Effector memory CD4-positive, alpha-beta T cell (primary cell): ENCODE measurements at regions not wholly inside any gene's neighbourhood (a gene's known extent, or its start where the extent isn't known, plus 50 kb on each side); places are given as distances from the start of the nearest gene placed in this dataset.

Experiments used
- DNase-seq, 3 donors: peaks; one replicate each; pipeline ENCODE4 v3.0.0-alpha.2; 2020
- H3K27ac ChIP-seq: 2 replicates; pipeline ENCODE4 v1.7.0; 2013; ENCODE audit warnings: mild to moderate bottlenecking, low read length, moderate library complexity; ENCODE audit not compliant: insufficient read depth, poor library complexity, severe bottlenecking
- H3K27me3 ChIP-seq: replicated peaks from 2 replicates; pipeline ENCODE4 v1.7.0; 2013; ENCODE audit warnings: mild to moderate bottlenecking, low read length; ENCODE audit not compliant: insufficient read depth, control insufficient read depth, poor library complexity, severe bottlenecking
- H3K36me3 ChIP-seq: 2 replicates; pipeline ENCODE4 v1.7.0; 2013; ENCODE audit warnings: mild to moderate bottlenecking, low read length, moderate library complexity; ENCODE audit not compliant: control insufficient read depth, insufficient read depth
- H3K4me1 ChIP-seq: 2 replicates; pipeline ENCODE4 v1.7.0; 2013; ENCODE audit warnings: low read length, mild to moderate bottlenecking; ENCODE audit not compliant: control insufficient read depth, insufficient read depth, poor library complexity, severe bottlenecking
- H3K4me3 ChIP-seq: 2 replicates; pipeline ENCODE4 v1.7.0; 2013; ENCODE audit warnings: low read length, low read depth, mild to moderate bottlenecking; ENCODE audit not compliant: insufficient read depth, poor library complexity, severe bottlenecking
- H3K9me3 ChIP-seq: 2 replicates; pipeline ENCODE4 v1.7.0; 2013; ENCODE audit warnings: mild to moderate bottlenecking, low read length, moderate library complexity; ENCODE audit not compliant: control insufficient read depth

GRCh38 chr1:209100460-209100859 lies 483.1 kb upstream of the CAMK1G start:
- no peak for DNase-seq
- no peaks in the 10 kb centered on the region for H3K9me3 ChIP-seq
- H3K36me3 ChIP-seq = no peaks in the 10 kb centered on the region
- no peak overlapping the region for H3K4me3 ChIP-seq
- H3K27ac ChIP-seq = no peak overlapping the region
- no peaks in the 10 kb centered on the region for H3K27me3 ChIP-seq
- no peaks in the 10 kb centered on the region for H3K4me1 ChIP-seq

GRCh38 chr1:209101106-209101505 lies 482.4 kb upstream of the CAMK1G start:
- H3K4me1 ChIP-seq = no peaks in the 10 kb centered on the region
- H3K27me3 ChIP-seq = no peaks in the 10 kb centered on the region
- H3K27ac ChIP-seq = no peak overlapping the region
- H3K4me3 ChIP-seq = no peak overlapping the region
- H3K36me3 ChIP-seq = no peaks in the 10 kb centered on the region
- no peak for DNase-seq
- H3K9me3 ChIP-seq = no peaks in the 10 kb centered on the region

- H3K27ac ChIP-seq = no peak overlapping the region
- H3K36me3 ChIP-seq = no peaks in the 10 kb centered on the region
- no peak overlapping the region for H3K4me3 ChIP-seq
- H3K9me3 ChIP-seq = no peaks in the 10 kb centered on the region
- no peaks in the 10 kb centered on the region for H3K4me1 ChIP-seq
- DNase-seq = no peak
- H3K27me3 ChIP-seq = no peaks in the 10 kb centered on the region
These were observed 481.4 kb upstream of the CAMK1G start for GRCh38 chr1:209102120-209102519.

GRCh38 chr1:209102531-209102930 lies 481.0 kb upstream of the CAMK1G start:
- H3K4me3 ChIP-seq = no peak overlapping the region
- DNase-seq = no peak
- H3K27me3 ChIP-seq = no peaks in the 10 kb centered on the region
- no peak overlapping the region for H3K27ac ChIP-seq
- H3K9me3 ChIP-seq = no peaks in the 10 kb centered on the region
- no peaks in the 10 kb centered on the region for H3K4me1 ChIP-seq
- H3K36me3 ChIP-seq = no peaks in the 10 kb centered on the region

GRCh38 chr1:209103092-209103491 lies 480.4 kb upstream of the CAMK1G start:
- no peak for DNase-seq

GRCh38 chr1:209104646-209105045 lies 478.9 kb upstream of the CAMK1G start:
- no peaks in the 10 kb centered on the region for H3K9me3 ChIP-seq
- H3K27me3 ChIP-seq = no peaks in the 10 kb centered on the region
- no peak for DNase-seq
- no peak overlapping the region for H3K27ac ChIP-seq
- H3K4me1 ChIP-seq = no peaks in the 10 kb centered on the region
- no peak overlapping the region for H3K4me3 ChIP-seq
- no peaks in the 10 kb centered on the region for H3K36me3 ChIP-seq

More at GRCh38 chr1:209103092-209103491, 480.4 kb upstream of the CAMK1G start:
- Histone ChIP-seq H3K27ac (no peak overlapping the region), H3K27me3 (no peaks in the 10 kb centered on the region), H3K9me3 (no peaks in the 10 kb centered on the region), H3K4me1 (no peaks in the 10 kb centered on the region), H3K4me3 (no peak overlapping the region), H3K36me3 (no peaks in the 10 kb centered on the region)

GRCh38 chr1:209105701-209106100 lies 477.8 kb upstream of the CAMK1G start:
- Histone ChIP-seq H3K36me3 (no peaks in the 10 kb centered on the region), H3K27ac (no peak overlapping the region), H3K4me1 (no peaks in the 10 kb centered on the region), H3K9me3 (no peaks in the 10 kb centered on the region), H3K27me3 (no peaks in the 10 kb centered on the region), H3K4me3 (no peak overlapping the region)
- DNase-seq = no peak

GRCh38 chr1:209106237-209106741 lies 477.2 kb upstream of the CAMK1G start:
- H3K9me3 ChIP-seq = no peaks in the 10 kb centered on the region
- H3K4me3 ChIP-seq = no peak overlapping the region
- no peaks in the 10 kb centered on the region for H3K36me3 ChIP-seq
- no peak for DNase-seq
- H3K27ac ChIP-seq = no peak overlapping the region
- H3K4me1 ChIP-seq = no peaks in the 10 kb centered on the region
- H3K27me3 ChIP-seq = no peaks in the 10 kb centered on the region

- H3K27me3 ChIP-seq = no peaks in the 10 kb centered on the region
- no peak overlapping the region for H3K4me3 ChIP-seq
- no peaks in the 10 kb centered on the region for H3K4me1 ChIP-seq
- no peaks in the 10 kb centered on the region for H3K36me3 ChIP-seq
- no peak overlapping the region for H3K27ac ChIP-seq
- no peak for DNase-seq
- no peaks in the 10 kb centered on the region for H3K9me3 ChIP-seq
These were observed 476.7 kb upstream of the CAMK1G start for GRCh38 chr1:209106861-209107260.

- Histone ChIP-seq H3K27ac (no peak overlapping the region), H3K9me3 (no peaks in the 10 kb centered on the region), H3K4me3 (no peak overlapping the region), H3K36me3 (no peaks in the 10 kb centered on the region), H3K4me1 (no peaks in the 10 kb centered on the region), H3K27me3 (no peaks in the 10 kb centered on the region)
- no peak for DNase-seq
These were observed 476.0 kb upstream of the CAMK1G start for GRCh38 chr1:209107535-209107934.
